ENCODE measurements at regions not wholly inside any gene's neighbourhood (a gene's known extent, or its start where the extent isn't known, plus 50 kb on each side); places are given as distances from the start of the nearest gene placed in this dataset.

- no peak for DNase-seq
Measured at GRCh38 chr2:120461546-120462537, 115.9 kb downstream of the INHBB start.

DNA sequence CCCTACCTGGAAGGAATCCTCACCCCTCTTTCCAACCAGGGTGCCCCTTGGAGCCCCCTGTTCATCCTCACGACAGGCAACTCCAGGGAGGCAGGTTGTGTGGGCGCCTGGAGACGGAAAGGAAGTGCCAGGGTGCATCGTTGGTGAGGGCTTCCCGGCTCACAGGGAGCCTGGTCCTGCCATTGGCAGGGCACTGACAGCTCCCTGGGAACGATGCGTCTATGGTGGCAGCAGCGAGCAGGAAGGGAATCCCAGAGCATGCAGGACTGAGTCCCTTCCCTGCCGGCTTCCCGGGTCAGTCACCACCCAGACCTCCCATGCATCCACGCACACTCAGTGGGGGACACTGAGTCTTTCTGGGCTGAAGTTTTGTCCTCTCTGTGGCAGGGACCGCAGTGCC lies 117.6 kb downstream of the INHBB start:
- DNase-seq, result no peak

DNA sequence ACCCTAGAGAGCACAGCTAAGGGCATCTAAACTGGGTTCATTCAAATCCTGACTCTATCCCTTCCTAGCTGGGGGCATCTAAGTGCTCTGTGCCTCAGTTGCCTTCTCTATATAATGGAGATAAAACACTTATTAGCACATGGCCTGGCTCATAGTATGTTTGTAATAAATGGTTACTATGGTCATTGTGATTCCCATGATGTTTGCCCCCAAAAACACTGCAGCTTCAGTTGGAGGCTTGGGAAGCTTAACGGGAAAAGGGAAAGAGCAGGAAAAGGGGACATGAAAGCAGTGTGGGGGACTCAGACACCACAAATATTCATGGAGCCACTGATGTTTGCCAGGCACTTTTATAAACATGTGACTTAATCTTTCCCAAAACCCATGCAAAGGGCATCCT lies 118.1 kb downstream of the INHBB start:
- DNase-seq, result no peak

DNA sequence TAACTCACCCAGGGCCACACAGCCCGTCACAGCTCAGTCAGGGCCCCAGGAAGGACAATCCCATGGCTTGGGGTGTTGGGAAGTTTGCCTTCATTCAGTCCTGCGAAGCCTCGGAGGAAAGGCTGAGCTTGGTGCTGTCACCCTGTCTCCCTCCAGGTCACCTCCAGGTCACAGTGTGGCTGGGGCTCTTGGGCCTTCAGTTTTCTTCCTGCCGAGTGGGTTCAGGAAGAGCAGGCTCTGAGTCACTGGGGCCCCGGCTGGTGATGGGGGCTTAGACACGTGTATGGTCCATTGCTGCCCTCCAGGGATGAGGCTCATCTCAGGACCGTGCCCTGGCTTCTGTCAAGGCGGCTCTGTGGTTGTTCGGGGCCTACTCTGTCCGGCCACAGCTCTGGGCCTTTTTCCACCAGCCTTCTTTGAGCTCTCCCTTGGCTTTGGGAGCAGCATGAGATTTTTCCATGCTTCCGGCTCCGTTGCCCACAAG lies 118.6 kb downstream of the INHBB start:
- no peak for DNase-seq

DNA sequence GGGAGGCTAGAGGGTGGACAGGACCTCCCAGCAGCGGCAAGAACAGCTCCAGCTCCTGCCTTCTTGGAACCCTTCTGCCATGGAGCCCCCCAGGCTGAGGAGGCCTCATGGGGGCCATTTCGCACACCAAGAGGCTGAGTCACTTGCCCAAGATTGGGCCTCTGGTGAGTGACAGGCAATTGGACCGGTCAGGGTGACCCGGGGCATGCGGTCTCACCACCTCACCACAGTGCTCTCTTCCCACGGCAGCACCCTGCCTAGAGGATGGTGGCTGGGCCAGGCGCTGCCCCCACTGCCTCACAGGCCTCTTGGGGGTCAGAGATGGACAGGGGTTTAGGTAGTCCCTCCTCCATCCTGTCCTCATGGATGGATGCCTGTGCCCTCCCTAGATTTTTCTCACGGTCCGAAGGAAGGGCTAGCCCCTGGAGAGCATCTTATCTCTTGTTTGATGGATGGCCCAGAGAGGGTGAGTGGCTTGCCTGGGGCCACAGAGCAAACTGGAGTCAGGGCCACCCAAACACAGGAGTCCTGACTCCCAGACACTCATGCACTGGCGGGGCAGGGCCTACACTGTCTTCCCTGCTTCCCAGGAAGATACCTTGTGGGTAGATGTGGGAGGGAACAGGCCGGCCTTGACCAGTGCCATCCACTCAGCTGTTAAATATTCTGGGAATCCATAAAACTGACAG lies 119.2 kb downstream of the INHBB start:
- DNase-seq, result no peak

DNA sequence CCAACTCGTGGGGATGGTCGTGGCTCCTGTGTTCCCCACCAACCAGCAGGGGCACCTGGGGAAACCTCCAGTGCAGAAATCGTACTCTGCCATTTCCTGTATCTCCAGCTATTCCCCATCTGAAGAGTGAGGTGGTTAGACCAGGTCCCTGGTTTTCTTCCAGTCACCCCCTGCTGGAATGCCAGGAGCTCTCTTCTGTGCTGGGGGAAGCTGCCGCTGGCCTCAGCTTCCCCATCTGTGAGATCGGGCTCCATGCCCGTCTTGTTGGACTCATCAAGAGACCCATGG lies 119.7 kb downstream of the INHBB start:
- DNase-seq, result no peak

DNA sequence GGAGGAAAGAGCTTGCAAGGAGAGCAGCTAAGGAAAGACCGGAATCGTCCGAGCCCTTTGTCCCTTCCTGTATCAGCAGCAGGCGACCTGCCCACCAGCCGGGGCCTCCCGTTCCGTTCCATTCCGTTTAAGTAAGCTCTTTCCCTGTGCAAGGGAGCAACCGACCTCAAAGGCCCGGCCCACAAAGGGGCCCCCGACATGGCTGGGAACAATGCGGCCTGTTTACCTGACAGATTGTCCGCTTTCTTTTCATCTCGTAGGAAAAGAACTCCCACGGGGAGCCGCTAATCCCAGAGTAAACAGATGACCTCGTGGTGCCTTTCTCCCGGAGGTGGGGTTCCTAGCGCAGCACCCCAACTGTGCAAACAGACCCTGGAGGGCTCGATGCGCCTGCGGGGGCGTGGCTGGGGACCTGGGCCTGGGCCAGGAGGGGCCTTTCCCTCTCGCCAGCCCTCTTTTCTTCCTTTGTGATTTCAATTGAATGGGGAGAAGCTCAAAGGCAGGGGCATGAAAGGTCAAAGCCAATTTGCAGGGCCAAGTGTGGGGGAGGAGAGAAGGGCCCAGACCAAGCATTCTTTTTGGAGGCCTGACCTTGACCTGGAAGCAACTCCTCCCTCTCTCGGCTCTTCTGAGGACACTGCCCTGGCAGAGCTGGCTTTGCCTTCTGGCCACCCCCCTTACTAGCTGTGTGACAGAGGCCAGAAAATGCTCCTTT lies 120.2 kb downstream of the INHBB start:
- DNase-seq, result peak; percentile 97

DNA sequence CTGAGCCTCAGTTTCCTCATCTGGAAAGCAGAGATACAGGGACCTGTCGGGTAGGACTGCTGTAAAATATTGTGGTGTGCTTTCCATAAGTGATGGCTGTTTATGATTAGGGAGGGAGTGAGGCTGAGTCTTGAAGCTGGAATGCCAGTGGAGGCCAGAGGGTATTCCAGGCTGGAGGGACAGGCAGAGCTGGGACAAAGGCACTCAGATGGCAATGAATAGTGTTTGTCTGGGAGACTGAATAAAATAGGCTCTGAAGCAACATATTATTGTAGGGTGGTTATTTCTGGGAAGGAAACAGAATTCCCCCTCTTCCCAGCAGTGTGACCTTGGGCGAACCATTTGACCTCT lies 120.7 kb downstream of the INHBB start:
- DNase-seq, result no peak

GRCh38 chr2:120468136-120468535 lies 122.2 kb downstream of the INHBB start:
- no peak for DNase-seq

DNA sequence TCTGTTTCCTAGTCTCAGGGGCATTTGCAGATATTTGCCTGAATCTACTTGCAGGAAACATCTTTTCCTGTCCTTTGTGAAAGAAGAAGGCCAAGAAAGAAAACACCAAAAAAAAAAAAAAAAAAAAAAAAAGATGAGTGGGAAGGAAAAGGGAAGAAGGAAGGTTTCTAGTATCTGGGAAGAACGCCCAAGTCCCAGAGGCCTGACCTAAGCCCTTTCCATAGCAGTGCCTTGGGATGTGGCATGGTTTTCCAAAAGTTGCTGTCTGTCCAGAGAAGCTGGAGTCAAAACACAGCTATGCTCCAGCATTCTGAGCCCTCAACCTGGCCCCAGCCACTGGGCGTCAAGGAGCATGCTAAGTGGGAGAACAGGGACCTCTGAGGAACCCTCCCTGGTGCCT lies 123.5 kb downstream of the INHBB start:
- no peak for DNase-seq

DNA sequence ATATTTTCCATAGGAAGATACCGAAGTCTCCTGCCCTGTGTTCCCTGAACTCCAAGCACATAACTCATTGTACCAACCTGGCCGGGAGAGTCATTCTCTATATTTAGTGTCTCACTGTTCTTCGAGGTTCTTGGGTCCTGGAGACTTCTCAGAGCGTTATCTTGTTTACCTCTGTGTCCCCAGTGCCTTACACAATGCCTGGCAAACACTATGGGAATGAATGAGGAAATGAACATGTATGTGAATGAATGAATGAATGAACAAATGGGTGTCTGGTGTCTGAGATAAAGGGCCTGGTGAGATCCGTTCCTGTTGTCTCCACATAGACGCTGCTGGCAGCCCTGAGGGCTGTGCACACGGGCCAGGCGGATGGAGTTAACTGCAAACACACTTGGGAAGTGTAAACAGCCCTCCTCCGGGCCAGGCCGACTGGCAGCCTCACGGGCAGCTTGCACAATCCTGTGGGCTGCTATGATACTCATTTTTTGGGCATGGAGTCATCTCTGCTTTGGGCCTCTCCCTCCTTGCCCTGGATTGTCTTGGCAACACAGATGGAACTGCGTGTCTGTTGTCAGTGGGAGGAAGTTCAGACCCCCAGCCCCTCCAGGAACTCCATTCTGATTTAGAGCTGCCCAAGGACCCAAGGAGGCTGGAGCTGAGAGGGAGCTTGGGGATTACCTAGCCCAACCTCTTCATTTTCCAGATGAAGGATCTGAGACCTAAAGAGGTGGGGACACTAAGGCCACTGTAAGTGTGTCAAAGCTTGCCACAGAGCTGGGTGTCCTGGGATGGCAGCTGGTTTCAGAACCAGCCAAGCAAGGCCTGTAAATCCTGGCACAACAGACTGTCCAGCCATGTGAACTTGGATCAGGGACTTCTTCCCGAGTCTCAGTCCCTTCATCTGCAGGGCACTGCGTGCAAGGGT lies 124.4 kb downstream of the INHBB start:
- peak; percentile 75 for DNase-seq

DNA sequence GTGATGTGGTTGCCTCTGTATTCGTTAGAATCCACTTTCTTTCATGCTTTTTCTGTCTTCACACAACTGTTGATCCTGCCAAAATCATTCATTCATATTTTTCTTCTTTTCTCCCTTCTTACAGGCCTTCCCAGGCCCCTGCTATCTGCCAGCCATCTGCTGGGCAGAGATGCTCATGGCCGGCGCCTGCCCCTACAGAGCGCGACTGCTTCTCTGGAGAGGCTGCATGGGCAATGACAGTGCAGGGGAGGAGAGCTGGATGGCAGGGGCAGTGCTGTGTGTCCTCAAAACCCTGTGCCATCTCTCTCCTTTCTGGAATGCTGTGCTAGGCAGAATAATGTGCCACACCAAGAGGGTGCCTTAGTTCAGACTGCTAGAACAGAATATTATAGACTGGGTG lies 125.2 kb downstream of the INHBB start:
- no peak for DNase-seq

DNA sequence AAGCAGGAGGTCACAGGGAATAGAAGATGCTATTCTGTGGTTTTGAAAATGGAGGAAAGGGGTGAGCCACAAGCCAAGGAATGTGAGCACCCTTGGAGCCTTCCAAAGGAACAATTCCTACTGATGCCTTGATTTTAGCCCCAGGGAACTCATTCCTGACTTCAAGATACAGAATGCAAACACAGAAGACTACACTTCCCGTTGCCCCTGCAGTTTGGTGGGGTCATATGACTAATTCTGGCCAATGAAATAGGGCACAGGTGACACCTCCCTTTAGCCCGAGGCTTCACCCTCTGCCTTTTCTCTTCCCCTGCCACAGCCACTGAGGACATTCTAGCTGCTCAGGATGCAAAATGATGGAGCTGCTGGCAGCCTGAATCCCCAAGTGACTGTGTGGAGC lies 126.1 kb downstream of the INHBB start:
- no peak for DNase-seq

DNA sequence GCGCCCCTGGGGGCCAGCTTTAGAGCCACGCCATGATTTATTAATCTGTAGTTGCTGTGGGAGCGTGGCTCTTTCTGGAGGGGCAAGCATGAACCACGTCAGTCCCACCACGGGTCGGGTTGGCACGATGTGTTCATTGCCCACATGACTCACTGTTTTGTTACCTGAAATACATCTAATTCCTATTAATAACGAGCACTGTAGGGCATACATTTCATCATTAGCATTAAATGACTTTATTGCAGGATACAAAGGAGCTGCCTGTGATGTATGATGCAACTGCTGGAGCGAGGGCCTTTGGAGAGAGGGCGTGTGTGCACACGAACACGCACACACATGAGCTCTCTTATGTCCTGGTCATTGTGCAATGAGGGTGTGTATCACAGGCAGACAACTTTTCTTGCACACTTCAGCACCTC lies 127.0 kb downstream of the INHBB start:
- no peak for DNase-seq

DNA sequence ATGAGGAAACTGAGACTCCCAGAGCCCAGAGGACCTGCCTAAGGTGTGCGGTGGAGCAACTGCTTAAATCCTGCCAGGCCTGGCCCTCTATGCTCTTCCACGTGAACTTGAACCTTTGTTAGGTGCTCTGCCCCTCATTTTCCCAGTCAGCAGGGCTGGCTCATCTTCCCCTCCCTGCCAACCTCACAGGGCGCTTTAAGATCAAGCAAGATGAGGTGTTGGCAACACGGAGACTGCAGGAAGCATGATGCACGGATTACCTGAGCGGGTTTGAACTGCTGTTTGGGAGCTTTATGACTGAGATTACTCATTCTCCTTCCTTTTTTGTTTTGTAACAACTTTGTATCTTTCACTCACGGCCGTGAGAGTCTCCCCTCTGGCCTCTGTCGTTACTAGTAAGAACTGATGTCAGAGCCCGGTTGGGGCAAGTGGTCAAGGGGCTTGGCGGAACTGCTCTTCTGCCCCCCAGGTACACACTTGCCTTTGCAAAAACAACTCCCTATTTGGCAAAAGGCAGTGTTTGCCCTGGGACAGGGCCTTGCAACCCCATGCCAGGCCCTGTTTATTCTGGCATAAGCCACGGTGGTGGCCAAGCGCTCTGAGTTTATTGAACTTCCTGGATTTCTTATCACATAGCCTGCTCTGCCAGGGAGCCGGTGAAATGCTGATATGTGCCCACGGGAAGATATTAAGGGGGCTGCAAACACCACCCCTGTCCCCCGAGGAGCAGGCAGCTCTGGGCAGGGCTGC lies 127.8 kb downstream of the INHBB start:
- DNase-seq, result no peak

- DNase-seq, result no peak
Measured at GRCh38 chr2:120474486-120474885, 128.6 kb downstream of the INHBB start.

- DNase-seq, result no peak
Measured at GRCh38 chr2:120476141-120476540, 130.2 kb downstream of the INHBB start.

DNA sequence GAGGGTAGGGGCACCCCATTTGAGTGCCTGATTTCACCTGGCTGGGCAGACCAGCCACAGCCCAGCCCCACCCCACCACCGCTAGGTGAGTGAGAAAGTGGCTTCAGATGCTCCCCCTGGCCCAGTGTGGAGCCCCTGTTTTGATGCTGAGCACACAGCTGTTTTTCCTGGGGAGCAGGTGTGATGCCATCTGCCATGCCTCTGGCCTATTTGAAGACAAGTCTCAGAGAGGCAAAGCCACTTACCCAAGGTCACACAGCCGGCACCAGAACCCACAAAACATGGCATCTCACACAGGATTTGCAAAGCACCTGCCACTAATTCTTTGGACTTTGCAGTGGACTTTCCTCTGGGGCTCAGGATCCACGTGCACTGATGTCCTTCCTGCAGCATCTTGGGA lies 131.3 kb downstream of the INHBB start:
- no peak for DNase-seq

DNA sequence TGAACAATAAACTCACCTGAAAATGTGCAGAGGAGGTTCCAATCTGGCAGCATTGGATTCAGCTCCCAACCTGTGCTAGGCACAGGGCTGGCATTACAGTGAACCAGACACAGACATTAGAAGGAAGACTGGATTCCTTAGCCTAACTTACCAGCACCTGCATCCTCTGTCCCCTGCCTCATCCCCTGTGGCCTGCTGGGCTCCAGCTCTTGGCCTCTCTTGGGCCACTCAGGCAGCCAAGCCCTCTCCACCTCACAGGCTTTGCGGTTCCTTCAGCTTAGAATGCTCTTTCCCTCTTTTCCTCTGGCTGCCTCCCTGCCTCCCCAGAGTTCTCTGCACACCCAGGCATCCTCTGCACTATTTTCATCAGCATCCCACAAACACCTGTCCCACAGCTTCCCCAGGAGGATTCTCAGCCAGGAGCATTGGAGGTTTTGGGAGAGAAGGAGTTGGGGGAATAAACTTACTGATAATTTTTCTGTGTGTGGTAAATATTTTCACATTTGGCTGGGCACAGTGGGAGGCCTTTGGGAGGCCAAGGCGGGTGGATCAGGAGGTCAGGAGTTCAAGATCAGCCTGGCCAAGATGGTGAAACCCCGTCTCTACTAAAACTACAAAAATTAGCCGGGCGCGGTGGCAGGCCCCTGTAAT lies 132.0 kb downstream of the INHBB start:
- DNase-seq, result no peak

- no peak for DNase-seq
Measured at GRCh38 chr2:120480346-120480902, 134.5 kb downstream of the INHBB start.

- no peak for DNase-seq
Measured at GRCh38 chr2:120480903-120481445, 135.0 kb downstream of the INHBB start.

All from NCI-H345 (cell line).